ACHN (cell line): ENCODE measurements at regions not wholly inside any gene's neighbourhood (a gene's known extent, or its start where the extent isn't known, plus 50 kb on each side); places are given as distances from the start of the nearest gene placed in this dataset.

Experiments
- DNase-seq: peaks from one replicate; pipeline ENCODE4 v3.0.0-alpha.2; 2015
- in situ Hi-C: cut with HindIII; loops from 2 replicates; pipeline ENCODE4 v1.10.0; 2017; ENCODE audit warnings: low sequenced_read_pairs, low pct_ligation_motif_present, low pct_unique_long_range_greater_than_20kb

DNA sequence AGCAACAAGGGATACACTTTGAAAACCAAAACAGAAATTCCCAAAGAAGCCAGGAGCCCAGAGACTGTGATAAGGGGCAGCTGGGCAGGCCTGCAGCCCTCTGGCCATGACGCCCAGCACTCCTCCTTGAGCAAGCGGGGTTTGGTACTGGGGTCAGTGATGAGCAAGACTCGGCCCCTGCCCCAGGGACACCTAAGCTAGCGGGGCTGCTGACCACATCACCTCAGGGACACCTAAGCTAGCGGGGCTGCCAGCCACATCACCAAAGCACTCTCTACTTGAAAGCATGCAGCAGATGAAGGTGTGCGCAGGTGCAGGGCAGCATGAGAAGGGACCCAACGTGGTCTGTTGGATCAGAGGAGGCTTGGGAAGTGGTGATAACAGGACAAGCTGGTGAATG is 108.0 kb upstream of the PPP2R2D start:
- in situ Hi-C loops = no loop called here
- DNase-seq = no peak

DNA sequence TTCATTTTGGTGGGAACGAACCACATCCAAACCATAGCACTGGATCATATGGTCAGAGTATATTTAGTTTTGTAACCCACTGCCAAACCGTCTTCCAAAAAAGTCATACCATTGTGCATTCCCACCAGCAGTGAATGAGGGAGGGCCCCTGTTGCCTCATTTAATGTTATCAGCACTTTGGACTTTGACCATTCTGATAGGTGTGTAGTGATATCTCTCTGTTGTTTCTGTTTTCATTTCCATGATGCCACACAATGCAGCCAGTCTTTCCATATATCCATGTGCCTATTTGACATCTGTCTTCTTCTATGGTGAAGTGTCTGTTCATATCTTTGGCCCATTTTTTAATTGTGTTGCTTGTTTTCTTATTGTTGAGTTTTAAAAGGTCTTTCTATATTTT is 105.0 kb upstream of the PPP2R2D start:
- no peak for DNase-seq
- in situ Hi-C loops = no loop called here

DNA sequence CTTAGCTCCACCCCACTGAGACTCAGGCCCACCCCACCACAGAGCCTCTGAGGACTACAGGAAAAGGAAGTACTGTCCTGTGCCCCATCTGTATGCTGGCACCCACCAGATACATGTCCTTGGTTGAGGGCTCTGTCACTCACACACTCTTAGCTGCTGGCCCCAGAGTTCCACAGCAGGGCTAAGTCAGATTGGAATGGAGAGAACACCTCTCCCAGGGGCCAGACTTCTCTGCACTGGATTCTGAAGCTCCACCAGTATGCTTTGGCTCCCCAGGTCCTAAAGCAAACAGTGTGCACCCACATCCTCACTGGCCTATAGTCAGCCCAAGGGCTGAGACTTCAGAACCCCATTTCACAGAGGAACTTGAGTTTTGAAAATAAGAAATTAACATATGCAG is 103.2 kb upstream of the PPP2R2D start:
- in situ Hi-C loops = no loop called here
- no peak for DNase-seq

DNA sequence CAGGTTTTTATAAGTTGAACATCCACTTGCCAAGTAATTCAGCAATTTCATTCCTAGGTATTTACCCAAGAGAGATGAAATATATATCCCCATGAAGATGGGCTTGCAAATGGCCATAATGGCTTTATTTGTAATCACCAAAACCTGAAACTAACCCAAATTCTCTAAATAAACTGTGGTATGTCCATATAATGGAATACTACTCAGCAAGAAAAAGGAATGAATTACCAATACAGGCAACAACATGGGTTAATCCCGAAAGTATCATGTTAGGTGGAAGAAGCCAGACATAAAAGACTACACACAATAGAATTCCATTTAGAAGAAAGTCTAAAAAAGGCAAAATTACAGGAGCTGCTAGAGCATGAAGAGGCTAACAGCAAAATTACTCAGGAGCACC is 101.4 kb upstream of the PPP2R2D start:
- no peak for DNase-seq
- in situ Hi-C loops = no loop called here

DNA sequence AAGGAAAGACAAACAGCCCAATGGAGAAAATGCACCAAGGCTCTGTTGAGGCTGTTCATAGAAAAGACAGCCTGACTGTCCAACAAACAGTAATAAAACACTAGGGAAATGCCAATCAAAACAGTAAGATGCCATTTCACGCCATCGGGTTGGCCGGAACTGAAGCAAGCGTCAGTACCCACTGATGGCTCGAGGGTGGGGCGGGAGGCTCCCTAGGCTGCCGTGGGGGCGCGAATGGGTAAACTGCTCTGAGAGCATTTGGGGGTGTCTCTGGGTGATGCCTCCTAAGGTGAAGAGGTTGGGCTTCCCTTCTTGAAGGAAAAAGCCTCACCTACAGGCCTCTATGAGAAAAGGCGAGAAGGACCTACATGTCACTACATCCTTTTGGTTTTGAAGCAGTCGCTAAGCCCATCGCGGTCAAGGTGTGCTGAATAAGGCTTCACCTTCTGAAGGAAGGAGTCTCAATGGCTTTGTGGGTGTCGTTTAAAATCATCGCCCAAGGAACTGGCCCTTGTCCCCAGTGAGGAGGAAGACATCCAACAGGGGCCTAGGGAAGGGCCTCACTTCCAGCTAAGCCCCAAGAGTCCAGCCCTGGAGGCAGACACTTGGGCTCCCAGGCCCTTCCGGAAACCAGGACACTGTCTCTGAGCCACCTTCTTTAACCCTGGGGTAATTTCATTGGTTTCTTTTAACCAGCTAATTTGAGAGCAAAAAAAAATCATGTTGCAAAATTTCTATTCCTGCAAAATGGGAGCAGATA is 98.5 kb upstream of the PPP2R2D start:
- in situ Hi-C loops = no loop called here

DNA sequence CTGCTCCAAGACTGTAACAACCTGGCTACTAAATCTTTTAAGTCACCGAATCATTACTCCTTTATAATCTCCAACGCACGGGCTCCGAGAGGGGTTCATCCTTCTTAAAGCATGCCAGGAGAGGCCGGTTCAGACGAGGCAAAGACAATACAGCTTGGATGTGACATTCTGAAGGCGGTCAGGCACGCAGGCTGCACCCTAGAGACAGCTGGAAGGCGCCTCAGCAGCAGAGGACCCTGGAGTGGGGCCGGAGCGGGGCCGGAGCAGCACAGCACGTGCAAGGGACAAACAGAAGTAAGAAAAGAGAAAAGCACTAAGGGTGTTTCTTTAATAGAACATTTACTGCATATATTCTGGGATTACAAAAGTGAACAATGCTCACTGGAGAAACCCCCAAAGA is 97.8 kb upstream of the PPP2R2D start:
- in situ Hi-C loops = no loop called here
- no peak for DNase-seq

More for the DNA sequence above, 98.5 kb upstream of the PPP2R2D start:
- no peak for DNase-seq

DNA sequence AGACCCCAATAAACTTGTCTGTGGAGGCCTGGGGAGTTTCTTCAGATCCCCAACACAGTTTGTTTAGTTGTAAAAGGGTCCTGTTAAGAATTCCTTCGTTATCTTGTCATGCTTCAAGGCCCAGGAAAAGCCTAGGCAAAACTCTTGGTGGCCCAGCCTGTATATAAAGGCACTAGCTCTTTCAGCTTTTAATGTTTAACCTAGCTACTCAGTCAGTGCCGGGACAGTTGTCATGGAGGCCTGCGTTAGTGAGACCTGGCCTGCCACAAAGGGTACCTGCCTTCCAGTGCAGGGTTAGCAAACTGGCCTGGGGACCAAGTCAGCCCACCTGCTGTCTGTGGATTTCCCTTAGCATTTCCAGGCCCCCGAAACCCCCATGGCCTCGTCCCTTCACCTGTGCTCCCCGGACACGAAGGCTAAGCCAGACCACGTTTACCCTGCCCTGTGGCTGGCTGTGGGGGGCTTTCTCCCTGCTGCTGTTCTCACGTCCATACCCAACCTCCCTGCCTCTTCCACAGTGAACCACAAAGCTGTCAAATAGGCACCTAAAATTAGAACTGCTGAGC is 96.9 kb upstream of the PPP2R2D start:
- in situ Hi-C loops = no loop called here
- DNase-seq = no peak

DNA sequence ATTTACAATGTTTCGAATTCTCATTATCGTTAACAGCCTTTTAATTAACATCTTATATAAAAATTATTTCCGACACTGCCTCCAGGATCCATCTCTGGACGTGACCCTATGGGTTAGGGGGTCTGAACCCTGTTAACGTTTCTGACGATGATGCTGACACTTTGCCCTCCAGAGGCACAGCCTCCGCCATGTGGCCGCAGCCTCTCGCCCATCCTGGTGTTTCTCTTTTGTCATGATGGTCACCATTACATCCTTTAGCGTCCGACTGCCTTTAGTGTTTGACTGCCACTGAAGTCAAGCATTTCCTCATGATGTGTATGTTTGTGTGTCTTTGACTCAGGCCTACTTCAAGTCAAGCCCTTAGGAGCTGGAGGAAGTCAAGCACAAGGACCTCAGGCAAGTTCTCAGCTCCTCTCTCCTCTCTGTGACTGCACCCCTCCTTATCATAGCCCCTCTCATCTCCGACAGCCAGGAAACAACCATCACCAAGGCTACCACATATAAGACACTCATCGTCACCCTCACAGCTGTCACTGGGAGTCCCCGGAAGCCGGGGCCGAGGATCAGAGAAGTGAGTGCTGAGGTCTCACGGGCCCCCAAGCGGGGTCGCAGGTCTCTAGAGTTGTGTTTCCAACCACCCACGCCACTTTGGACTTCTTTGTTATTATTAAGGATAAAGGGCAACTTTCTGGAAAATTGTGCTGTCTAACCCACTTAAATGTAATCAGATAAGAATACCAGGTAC is 96.1 kb upstream of the PPP2R2D start:
- in situ Hi-C loops = no loop called here
- no peak for DNase-seq

DNA sequence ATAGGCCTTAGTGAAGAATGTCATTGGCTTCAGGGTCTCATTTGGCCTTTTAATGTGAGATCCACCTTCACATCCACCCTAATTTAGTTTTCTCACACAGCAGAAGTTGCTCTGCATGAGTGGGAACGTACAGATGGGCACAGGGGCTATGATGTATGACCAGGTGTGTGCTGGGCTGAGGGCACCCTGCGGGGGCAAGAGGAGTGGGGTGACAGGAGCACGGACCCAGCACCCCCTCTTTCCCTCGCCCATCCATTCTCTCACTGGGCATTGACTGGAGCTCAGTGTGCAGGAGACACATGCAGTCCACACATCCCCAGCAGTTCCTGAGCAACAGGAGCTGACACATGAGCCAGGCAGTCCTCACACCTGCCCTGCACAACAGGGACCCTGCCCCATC is 95.1 kb upstream of the PPP2R2D start:
- in situ Hi-C loops = no loop called here
- DNase-seq = no peak

DNA sequence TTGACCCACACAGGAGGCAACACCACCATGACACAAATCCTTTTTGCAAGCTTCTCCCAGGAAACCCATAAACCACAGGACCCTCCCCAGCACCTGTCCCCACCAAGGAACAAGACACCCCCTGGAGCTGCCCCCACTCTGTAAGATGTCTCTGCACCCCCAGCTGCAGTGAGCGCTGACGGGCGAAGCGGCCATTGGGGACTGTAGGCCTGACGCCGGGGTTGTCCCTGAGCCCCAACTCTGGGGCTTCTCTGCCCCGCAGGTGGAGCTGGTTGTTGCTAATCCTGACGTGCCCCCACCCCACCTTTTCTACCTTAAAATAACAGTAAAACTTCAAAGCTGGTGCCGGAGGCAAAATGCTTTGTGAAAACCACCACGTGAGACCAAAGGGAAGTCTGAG is 94.7 kb upstream of the PPP2R2D start:
- in situ Hi-C loops = no loop called here
- no peak for DNase-seq

DNA sequence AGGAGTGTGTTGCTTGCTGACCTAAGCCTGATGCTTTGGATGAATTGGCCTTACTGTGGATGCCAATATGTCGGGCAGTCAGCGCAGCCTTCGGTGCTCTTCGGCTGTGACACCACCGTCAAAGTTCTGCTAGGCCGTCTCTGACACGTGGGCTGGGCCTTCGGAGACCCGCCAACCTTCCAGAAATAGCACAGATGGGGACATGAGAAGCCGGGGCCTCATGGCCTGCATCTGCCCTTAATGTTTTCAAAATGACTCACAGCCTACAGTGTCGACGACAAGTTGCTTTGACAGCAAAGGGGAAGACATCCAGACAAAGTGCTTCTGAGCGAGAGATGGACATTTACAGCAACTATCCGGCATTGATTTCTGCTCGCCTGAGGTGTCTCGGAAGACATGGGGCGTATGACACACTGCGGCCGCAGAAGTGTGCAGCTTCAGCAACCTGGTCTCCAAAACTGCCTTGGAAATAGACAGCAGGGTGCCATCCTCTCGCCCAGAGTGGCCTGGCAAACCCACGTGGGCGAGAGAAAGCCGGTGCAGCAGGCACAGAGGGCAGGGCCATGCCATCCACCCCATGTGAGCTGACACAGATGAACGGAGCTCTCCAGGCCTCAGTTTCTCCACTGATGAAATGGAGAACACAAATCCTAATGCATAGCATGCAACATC is 94.0 kb upstream of the PPP2R2D start:
- DNase-seq = no peak
- in situ Hi-C loops = no loop called here

DNA sequence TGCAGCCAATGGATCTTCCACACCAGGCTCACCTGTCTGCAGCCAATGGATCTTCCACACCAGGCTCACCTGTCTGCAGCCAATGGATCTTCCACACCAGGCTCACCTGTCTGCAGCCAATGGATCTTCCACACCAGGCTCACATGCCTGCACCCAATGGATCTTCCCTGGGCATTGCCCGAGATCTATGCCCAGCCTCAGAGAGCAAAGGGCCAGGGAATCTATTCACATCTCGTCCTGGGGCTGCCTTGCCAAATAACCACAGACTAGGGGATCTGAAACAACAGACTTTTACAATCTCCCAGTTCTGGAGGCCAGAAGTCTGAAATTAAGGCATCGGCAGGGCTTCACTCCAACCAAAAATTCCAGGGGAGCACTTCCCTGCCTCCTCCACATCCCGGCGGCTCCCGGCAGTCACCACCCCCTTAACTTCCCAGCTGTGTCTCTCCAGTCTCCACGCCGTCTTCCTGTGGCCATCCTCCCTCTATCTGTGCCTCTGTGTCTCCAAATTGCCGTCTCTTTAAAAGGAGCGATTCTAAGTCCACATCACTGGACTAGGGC is 92.4 kb upstream of the PPP2R2D start:
- DNase-seq = no peak
- in situ Hi-C loops = no loop called here

DNA sequence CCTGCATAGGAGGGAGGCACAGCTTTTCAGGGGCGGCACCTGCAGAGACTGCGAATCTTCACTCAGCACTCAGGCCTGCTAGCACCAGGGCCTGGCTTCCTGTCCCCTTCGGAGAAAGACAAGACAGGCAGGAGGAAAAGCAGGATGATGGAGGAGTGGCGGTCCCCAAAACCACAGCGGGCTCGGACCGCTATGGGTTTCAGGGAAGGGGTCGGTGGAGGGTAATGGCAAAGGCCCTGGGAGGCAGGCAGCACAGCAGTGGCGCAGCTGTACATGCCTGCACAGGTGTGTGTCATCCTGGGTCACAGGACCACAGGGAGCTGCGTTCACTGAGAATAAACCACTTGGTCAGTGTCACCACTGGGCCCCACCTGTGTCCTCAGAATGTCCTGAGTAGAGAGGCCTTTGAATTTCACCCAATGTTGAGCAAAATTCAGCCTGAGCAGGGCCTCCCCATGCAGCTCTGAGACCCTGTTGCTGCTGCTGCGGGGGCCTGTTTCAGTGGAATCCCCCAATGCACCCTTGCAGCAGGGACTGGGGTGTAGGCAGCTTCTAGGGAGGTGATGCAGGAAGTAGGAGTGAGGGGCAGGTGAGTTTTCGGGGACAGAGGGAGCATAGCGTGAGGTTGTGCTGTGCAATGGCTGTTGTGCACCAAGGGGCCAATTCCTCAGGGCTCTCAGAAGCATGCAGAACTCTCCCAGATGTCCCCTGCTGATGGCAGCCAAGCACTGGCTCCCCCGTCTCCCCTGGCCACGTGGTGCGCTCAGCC is 90.6 kb upstream of the PPP2R2D start:
- in situ Hi-C loops = no loop called here

DNA sequence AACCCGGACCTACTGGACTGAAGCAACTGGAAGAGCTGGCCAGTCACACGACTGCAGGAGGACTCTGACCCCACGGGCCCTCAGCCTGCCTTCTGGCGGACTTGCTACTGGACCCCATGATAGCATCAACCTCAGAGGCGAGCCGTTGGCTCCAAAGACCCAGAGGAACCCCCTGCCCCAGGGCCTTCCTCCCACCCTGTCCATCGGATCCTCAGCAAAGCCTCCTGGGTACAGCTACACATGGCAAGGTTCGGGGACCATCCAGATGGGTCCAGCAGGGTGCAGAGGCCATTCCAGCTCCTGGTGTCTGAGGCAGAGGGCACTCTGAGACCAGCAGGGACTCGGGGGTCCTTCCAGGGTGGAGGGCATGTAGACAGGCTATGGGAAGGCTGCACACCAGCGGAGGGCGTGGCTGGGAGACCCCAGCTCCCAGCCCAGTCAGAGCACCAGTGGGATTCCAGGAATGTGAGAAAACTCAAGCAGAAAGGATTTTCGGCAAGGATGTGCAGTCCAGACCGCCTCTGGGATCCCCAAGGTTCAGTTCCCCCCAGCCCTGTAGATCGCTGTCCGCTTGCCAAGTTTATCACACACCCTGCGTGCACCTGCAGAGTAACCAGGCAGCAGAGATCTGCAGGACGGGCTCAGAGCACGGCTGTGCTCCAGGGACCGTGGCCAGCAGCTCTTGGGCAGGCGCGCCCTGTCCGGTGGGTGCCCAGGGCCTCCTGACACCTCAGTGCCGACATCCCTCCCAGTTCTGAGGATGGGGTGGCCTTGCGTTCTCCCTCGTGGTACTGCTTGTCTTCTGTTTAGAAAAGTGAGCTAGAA is 89.8 kb upstream of the PPP2R2D start:
- in situ Hi-C loops = no loop called here
- DNase-seq = no peak

More for the DNA sequence above, 90.6 kb upstream of the PPP2R2D start:
- no peak for DNase-seq

DNA sequence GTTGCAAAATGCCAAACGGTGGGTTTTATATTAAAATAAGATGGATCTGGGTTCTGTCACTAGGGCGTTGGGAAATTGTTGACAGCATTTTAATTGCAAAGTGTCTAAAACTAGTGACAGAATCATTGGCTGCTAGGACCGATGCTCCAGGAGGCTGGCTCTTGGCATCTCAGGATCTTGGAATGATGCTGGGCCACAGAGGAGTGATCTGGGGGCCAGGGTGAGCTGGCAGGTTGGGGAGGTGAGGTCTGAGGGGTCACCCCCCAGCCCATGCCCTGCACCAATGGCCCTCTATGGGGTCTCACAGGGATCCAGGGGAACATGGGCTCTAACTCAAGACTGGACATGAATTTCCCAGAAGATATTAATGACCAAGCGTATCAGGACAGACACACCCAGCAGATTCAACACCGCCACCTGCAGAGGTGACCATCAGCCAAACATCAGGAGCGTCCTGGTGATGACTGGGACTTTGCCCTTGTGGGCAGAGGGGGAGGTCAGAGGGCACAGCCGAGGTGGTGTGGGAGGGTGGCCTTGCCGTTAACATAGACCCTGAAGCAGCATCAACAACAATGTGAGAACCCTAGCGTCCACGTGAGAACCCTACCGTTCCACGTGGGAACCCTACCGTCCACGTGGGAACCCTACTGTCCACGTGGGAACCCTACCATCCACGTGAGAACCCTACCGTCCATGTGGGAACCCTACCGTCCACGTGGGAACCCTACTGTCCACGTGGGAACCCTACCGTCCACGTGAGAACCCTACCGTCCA is 89.0 kb upstream of the PPP2R2D start:
- no peak for DNase-seq
- in situ Hi-C loops = no loop called here

DNA sequence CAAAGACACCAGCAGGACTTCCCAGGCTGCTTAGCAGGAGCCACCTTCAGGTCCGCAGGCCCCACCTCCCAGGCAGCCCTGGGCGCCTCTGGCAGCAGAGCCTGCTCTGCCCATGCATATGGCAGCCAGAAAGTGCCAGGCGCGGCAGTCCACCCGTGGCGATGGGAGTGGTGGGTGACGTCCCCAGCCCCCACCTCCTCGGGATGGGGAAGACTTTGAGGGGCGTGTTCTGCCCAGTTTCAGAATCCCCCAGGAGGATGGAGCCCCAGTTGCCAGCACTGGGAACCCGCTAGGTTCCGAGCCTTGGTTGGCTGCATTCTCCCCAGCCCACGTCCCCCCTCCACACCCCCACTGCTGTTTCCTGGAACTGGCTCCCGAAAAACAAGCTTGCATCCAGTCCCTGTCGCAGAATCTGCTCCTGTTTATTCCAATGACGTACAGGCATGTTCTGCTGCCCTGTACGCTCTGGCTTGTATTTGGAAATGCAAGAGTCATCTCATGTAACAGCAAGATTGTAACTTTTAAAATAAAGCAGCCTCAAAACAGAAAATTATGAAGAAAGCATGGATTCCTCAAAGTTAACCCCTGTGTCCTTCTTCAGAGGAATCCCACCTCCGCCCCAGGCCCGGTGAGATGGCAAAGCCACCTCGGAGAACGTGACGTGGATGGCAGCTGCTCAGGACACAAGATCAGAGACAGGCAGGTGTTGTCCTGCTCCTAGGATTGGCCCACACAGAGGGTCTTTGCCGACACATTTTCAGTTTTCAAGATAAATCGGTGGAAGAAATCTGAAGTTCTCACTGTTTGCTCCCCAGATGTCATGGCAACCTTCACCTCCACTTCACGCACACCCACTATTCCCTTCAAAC is 87.8 kb upstream of the PPP2R2D start:
- no peak for DNase-seq
- in situ Hi-C loops = no loop called here
